ENCODE measurements at regions not wholly inside any gene's neighbourhood (a gene's known extent, or its start where the extent isn't known, plus 50 kb on each side); places are given as distances from the start of the nearest gene placed in this dataset.

GRCh38 chr10:14399641-14400040 lies 68.9 kb upstream of the FRMD4A start:
- Histone ChIP-seq H3K4me1 (replicated peaks in 1 of 2) (no peaks in the 10 kb centered on the region), H3K4me3 (no peak overlapping the region), H3K36me3 (replicated peaks in 1 of 2) (no peaks in the 10 kb centered on the region), H3K27me3 (peaks cover under 1% of the 10 kb centered on the region), H3K27ac (no peak overlapping the region), H3K9me3 (replicated peaks in 1 of 3) (no peaks in the 10 kb centered on the region)
- 83 to 87% (median 85%) methylated on average over 3 of the region's 3 CpGs for WGBS, 4 donors
- TF ChIP-seq CTCF (IDR thresholded peaks at IDR 0.05) (no peak), POLR2A (IDR thresholded peaks at IDR 0.05) (no peak)
- no peak for DNase-seq
- intact Hi-C loops (cut with DNase I) = no loop called here

- Histone ChIP-seq H3K4me1 (replicated peaks in 1 of 2) (no peaks in the 10 kb centered on the region), H3K4me3 (no peak overlapping the region), H3K27me3 (no peaks in the 10 kb centered on the region), H3K27ac (no peak overlapping the region), H3K9me3 (replicated peaks in 1 of 3) (no peaks in the 10 kb centered on the region), H3K36me3 (replicated peaks in 1 of 2) (no peaks in the 10 kb centered on the region)
- intact Hi-C loops (cut with DNase I) = no loop called here
- TF ChIP-seq POLR2A (IDR thresholded peaks at IDR 0.05) = no peak
- no peak for TF ChIP-seq CTCF (IDR thresholded peaks at IDR 0.05)
- WGBS, 4 donors = 62 to 82% (median 74%) methylated on average over 7 to 9 of the region's 9 CpGs
- DNase-seq = peak in 6 of 7 donors; percentile 15 to 62 (median 18)
Observed at GRCh38 chr10:14397066-14397465, 66.3 kb upstream of the FRMD4A start.

- Histone ChIP-seq H3K4me1 (replicated peaks in 1 of 2) (no peaks in the 10 kb centered on the region), H3K27ac (no peak overlapping the region), H3K36me3 (replicated peaks in 1 of 2) (no peaks in the 10 kb centered on the region), H3K9me3 (replicated peaks in 1 of 3) (no peaks in the 10 kb centered on the region), H3K4me3 (no peak overlapping the region), H3K27me3 (no peaks in the 10 kb centered on the region)
- DNase-seq = no peak
- WGBS, 4 donors = 73 to 80% (median 76%) methylated on average over 7 of the region's 7 CpGs
- peak in 5 of 6 experiments; percentile 9 to 31 (median 24) for TF ChIP-seq CTCF (IDR thresholded peaks at IDR 0.05)
- no peak for TF ChIP-seq POLR2A (IDR thresholded peaks at IDR 0.05)
- intact Hi-C loops (cut with DNase I) = no loop called here
Observed at GRCh38 chr10:14396411-14397048, 65.8 kb upstream of the FRMD4A start.

GRCh38 chr10:14394179-14394578 lies 63.5 kb upstream of the FRMD4A start:
- Histone ChIP-seq H3K4me1 (replicated peaks in 1 of 2) (no peaks in the 10 kb centered on the region), H3K27me3 (no peaks in the 10 kb centered on the region), H3K4me3 (no peak overlapping the region), H3K9me3 (replicated peaks in 1 of 3) (no peaks in the 10 kb centered on the region), H3K36me3 (replicated peaks in 1 of 2) (no peaks in the 10 kb centered on the region), H3K27ac (no peak overlapping the region)
- WGBS, 4 donors = 87 to 95% (median 90%) methylated on average over 1 of the region's 1 CpG
- intact Hi-C loops (cut with DNase I) = no loop called here
- DNase-seq = no peak
- TF ChIP-seq CTCF (IDR thresholded peaks at IDR 0.05) (no peak), POLR2A (IDR thresholded peaks at IDR 0.05) (no peak)
